ENCODE measurements at regions not wholly inside any gene's neighbourhood (a gene's known extent, or its start where the extent isn't known, plus 50 kb on each side); places are given as distances from the start of the nearest gene placed in this dataset.

GRCh38 chr13:40207001-40207478 is 459.4 kb downstream of the FOXO1 start:
- intact Hi-C loops (cut with DNase I; ENCODE audit: low total_unique reads), result no loop called here
- DNase-seq (ENCODE audit: low spot score in 2 of 2), result no peak
- Histone ChIP-seq H3K4me1 (no peaks in the 10 kb centered on the region), H3K4me3 (no peak overlapping the region), H3K27ac (peak overlapping the region; percentile 82 to 84), H3K9me3 (no peaks in the 10 kb centered on the region), H3K36me3 (no peaks in the 10 kb centered on the region), H3K27me3 (no peaks in the 10 kb centered on the region)
- no peak for TF ChIP-seq POLR2A (IDR thresholded peaks at IDR 0.05)
- no peak for TF ChIP-seq POLR2AphosphoS5 (IDR thresholded peaks at IDR 0.05)
- TF ChIP-seq CTCF (IDR thresholded peaks at IDR 0.05), result no peak

- Histone ChIP-seq H3K9me3 (no peaks in the 10 kb centered on the region), H3K27ac (no peak overlapping the region), H3K36me3 (no peaks in the 10 kb centered on the region), H3K4me1 (no peaks in the 10 kb centered on the region), H3K27me3 (no peaks in the 10 kb centered on the region), H3K4me3 (no peak overlapping the region)
- no peak for DNase-seq (ENCODE audit: low spot score in 2 of 2)
- no peak for TF ChIP-seq CTCF (IDR thresholded peaks at IDR 0.05)
- no peak for TF ChIP-seq POLR2AphosphoS5 (IDR thresholded peaks at IDR 0.05)
- no peak for TF ChIP-seq POLR2A (IDR thresholded peaks at IDR 0.05)
- intact Hi-C loops (cut with DNase I; ENCODE audit: low total_unique reads), result no loop called here
These were observed 457.9 kb downstream of the FOXO1 start for GRCh38 chr13:40208517-40208916.

DNA sequence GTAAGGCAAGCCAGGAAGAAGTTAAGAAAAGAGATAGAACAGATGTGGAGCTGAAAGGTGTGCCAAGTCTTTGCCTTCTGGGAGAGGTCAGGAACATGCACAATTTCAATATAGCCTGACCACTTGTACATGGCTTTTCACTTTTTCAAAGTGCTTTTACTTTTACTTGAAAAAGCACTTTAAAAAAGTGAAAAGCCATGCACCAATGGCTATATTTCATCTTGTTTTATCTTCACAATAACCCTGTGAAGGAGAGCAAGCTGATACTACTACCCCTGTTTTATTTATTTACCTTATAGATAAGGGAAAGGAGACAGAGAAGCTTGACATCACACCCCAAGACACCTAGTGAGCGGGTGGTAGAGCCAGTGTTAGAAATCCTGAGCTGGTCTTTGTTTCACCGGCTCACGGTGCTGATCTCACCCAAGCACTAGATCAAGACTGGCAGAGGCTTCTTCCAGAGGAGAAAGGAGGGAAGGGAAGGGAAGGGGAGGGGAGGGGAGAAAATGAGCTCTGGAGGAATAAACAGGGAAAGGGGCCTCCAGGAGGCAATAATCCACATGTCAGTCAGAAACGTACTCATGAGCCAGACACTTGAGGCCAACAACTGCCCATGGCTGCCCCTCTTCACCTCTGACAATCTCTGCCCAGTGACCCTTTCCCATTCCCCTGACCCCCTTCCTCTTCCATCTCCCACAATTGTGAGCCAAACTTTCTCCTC is 455.4 kb downstream of the FOXO1 start:
- H3K27ac ChIP-seq, result no peak overlapping the region
- no peaks in the 10 kb centered on the region for H3K27me3 ChIP-seq
- no peaks in the 10 kb centered on the region for H3K36me3 ChIP-seq
- H3K4me1 ChIP-seq, result no peaks in the 10 kb centered on the region
- no peak for TF ChIP-seq POLR2AphosphoS5 (IDR thresholded peaks at IDR 0.05)
- TF ChIP-seq POLR2A (IDR thresholded peaks at IDR 0.05), result no peak
- no peak for TF ChIP-seq CTCF (IDR thresholded peaks at IDR 0.05)
- H3K9me3 ChIP-seq, result no peaks in the 10 kb centered on the region
- DNase-seq (ENCODE audit: low spot score in 2 of 2), result no peak
- intact Hi-C loops (cut with DNase I; ENCODE audit: low total_unique reads), result no loop called here
- H3K4me3 ChIP-seq, result no peak overlapping the region

GRCh38 chr13:40211586-40211968 is 454.9 kb downstream of the FOXO1 start:
- Histone ChIP-seq H3K4me1 (no peaks in the 10 kb centered on the region), H3K27ac (no peak overlapping the region), H3K4me3 (no peak overlapping the region), H3K36me3 (no peaks in the 10 kb centered on the region), H3K9me3 (no peaks in the 10 kb centered on the region), H3K27me3 (no peaks in the 10 kb centered on the region)
- intact Hi-C loops (cut with DNase I; ENCODE audit: low total_unique reads), result no loop called here
- no peak for DNase-seq (ENCODE audit: low spot score in 2 of 2)
- TF ChIP-seq CTCF (IDR thresholded peaks at IDR 0.05), result no peak

- intact Hi-C loops (cut with DNase I; ENCODE audit: low total_unique reads), result no loop called here
- no peak overlapping the region for H3K4me3 ChIP-seq
- no peaks in the 10 kb centered on the region for H3K27me3 ChIP-seq
- DNase-seq (ENCODE audit: low spot score in 2 of 2), result no peak
- H3K27ac ChIP-seq, result no peak overlapping the region
- H3K36me3 ChIP-seq, result no peaks in the 10 kb centered on the region
- H3K4me1 ChIP-seq, result no peaks in the 10 kb centered on the region
- no peaks in the 10 kb centered on the region for H3K9me3 ChIP-seq
- TF ChIP-seq POLR2AphosphoS5 (IDR thresholded peaks at IDR 0.05), result no peak
- TF ChIP-seq POLR2A (IDR thresholded peaks at IDR 0.05), result no peak
These were observed 452.7 kb downstream of the FOXO1 start for GRCh38 chr13:40213779-40214178.

All from breast epithelium (tissue), 4 donors.